OCI-LY3 (cell line): ENCODE measurements at regions not wholly inside any gene's neighbourhood (a gene's known extent, or its start where the extent isn't known, plus 50 kb on each side); places are given as distances from the start of the nearest gene placed in this dataset.

Source experiments
- H2AFZ ChIP-seq: fragments of 200-600, 300-600 bp; shearing (Covaris generic); 2 replicates; pipeline ENCODE4 v1.6.0; 2014; ENCODE audit warnings: antibody characterized with exemption, low read depth, low read length
- H3K27ac ChIP-seq: fragments of 200-600, 300-600 bp; sonication (generic); 2 replicates; pipeline ENCODE4 v1.5.1; 2014; ENCODE audit warnings: mild to moderate bottlenecking, low read length, moderate library complexity, mixed read lengths
- H3K27me3 ChIP-seq: fragments of 200-600, 300-600 bp; sonication (generic); 2 replicates; pipeline ENCODE4 v1.6.1; 2014; ENCODE audit warnings: low read depth, low read length, mixed read lengths
- H3K36me3 ChIP-seq: fragments of 200-600, 300-600 bp; sonication (generic); replicated peaks from 2 replicates; pipeline ENCODE3; 2014; ENCODE audit warnings: low read depth, low read length, mixed read lengths
- H3K4me1 ChIP-seq: fragments of 300-600, 200-600 bp; sonication (generic); 2 replicates; pipeline ENCODE4 v1.6.1; 2014; ENCODE audit warnings: low read length, mixed read lengths
- H3K4me2 ChIP-seq: fragments of 200-600, 300-600 bp; sonication (generic); 2 replicates; pipeline ENCODE4 v1.6.1; 2014; ENCODE audit warnings: low read length, mixed read lengths
- H3K4me3 ChIP-seq: fragments of 300-600, 200-600 bp; sonication (generic); 2 replicates; pipeline ENCODE4 v1.5.1; 2014; ENCODE audit warnings: antibody characterized with exemption, mild to moderate bottlenecking, low read length, moderate library complexity
- H3K79me2 ChIP-seq: fragments of 300-600, 200-600 bp; shearing (Covaris generic); 2 replicates; pipeline ENCODE4 v1.6.1; 2014; ENCODE audit warnings: mild to moderate bottlenecking, low read length, mixed read lengths
- H3K9ac ChIP-seq: fragments of 300-600, 200-600 bp; shearing (Covaris generic); 2 replicates; pipeline ENCODE4 v1.6.0; 2014; ENCODE audit warnings: mild to moderate bottlenecking, low read length, moderate library complexity
- H3K9me3 ChIP-seq: fragments of 200-600, 300-600 bp; shearing (Covaris generic); 2 replicates; pipeline ENCODE4 v1.6.1; 2014; ENCODE audit warnings: low read length, mixed read lengths; ENCODE audit not compliant: insufficient read depth
- H4K20me1 ChIP-seq: fragments of 200-600, 300-600 bp; sonication (generic); 2 replicates; pipeline ENCODE4 v1.6.1; 2016; ENCODE audit warnings: low read length, mixed read lengths; ENCODE audit not compliant: insufficient read depth
- EZH2phosphoT487 ChIP-seq: fragments of 200-600 bp; shearing (Covaris generic); IDR thresholded peaks from 2 replicates; pipeline ENCODE4 v1.6.1; 2018; ENCODE audit warnings: antibody characterized with exemption, mixed run types, low read depth
- TF ChIP-seq, protein P1 (sequence below): fragments of 200-600, 300-600 bp; sonication (generic); IDR thresholded peaks from 2 replicates; pipeline ENCODE4 v1.5.1; 2014; ENCODE audit warnings: antibody characterized with exemption, low read length, low read depth

DNA sequence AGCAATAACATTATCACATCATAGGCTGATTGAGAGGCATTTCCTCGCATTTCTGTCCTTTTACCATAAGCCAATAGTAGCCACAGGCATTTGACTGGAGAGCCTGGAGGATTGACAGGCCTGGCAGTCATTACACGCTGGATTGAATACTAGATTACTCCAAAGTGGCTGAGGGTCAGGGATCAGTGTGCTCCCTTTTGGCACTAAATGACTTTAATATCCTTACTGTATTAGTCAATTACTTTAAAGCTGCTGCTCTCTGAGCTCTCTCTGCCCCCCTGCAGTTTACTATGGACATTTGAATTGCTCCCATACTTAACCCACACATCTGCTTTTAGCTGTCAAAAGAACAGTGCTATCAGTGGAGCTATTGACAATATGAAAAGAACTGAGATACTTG, 302.0 kb downstream of the TFEC start:
- Histone ChIP-seq H3K9ac (no peak overlapping the region), H2AFZ (no peak overlapping the region), H4K20me1 (no peaks in the 10 kb centered on the region), H3K4me2 (no peak overlapping the region), H3K9me3 (no peaks in the 10 kb centered on the region), H3K4me3 (no peak overlapping the region), H3K4me1 (no peaks in the 10 kb centered on the region), H3K27ac (no peak overlapping the region), H3K36me3 (no peaks in the 10 kb centered on the region), H3K27me3 (no peaks in the 10 kb centered on the region), H3K79me2 (no peaks in the 10 kb centered on the region)
- TF ChIP-seq, protein P1, sequence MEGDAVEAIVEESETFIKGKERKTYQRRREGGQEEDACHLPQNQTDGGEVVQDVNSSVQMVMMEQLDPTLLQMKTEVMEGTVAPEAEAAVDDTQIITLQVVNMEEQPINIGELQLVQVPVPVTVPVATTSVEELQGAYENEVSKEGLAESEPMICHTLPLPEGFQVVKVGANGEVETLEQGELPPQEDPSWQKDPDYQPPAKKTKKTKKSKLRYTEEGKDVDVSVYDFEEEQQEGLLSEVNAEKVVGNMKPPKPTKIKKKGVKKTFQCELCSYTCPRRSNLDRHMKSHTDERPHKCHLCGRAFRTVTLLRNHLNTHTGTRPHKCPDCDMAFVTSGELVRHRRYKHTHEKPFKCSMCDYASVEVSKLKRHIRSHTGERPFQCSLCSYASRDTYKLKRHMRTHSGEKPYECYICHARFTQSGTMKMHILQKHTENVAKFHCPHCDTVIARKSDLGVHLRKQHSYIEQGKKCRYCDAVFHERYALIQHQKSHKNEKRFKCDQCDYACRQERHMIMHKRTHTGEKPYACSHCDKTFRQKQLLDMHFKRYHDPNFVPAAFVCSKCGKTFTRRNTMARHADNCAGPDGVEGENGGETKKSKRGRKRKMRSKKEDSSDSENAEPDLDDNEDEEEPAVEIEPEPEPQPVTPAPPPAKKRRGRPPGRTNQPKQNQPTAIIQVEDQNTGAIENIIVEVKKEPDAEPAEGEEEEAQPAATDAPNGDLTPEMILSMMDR = no peak

DNA sequence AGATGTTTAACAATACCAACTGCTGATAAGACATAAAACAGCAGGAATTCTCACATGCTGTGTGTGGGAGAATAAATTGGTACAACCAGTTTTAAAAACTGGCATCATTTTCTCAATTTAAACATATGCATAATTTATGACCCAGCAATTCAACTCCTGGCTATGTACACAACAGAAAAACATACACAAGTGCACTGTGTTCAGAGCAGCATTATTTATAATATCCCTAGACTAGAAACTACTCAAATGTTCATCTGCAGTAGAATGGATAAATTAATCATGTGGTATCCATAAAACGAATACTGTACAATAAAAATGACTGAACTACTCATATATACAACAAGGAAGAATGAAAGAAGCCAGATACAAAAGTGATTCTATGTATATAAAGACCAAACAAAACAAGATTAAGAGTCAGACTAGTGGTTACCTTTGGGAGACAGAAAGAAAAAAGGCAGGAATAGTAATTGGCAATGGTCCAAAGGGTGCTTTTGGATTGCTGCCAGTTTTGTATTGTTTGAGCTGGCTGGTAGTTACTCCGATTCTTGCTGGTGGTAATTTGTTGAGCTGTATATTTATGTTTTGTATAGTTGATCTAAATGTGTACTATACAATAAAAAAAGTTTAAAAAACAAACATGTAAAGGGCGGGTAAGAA, 306.0 kb downstream of the TFEC start:
- H3K9ac ChIP-seq = no peak overlapping the region
- H3K36me3 ChIP-seq = no peaks in the 10 kb centered on the region
- no peak overlapping the region for H3K4me2 ChIP-seq
- no peaks in the 10 kb centered on the region for H3K27me3 ChIP-seq
- H3K4me3 ChIP-seq = no peak overlapping the region
- no peak overlapping the region for H2AFZ ChIP-seq
- H4K20me1 ChIP-seq = no peaks in the 10 kb centered on the region
- TF ChIP-seq, protein P1 = no peak
- TF ChIP-seq EZH2phosphoT487 = no peak
- no peaks in the 10 kb centered on the region for H3K9me3 ChIP-seq
- no peak overlapping the region for H3K27ac ChIP-seq
- H3K4me1 ChIP-seq = peaks cover 6% of the 10 kb centered on the region; the same call in 1 of the 2 replicates
- no peaks in the 10 kb centered on the region for H3K79me2 ChIP-seq

DNA sequence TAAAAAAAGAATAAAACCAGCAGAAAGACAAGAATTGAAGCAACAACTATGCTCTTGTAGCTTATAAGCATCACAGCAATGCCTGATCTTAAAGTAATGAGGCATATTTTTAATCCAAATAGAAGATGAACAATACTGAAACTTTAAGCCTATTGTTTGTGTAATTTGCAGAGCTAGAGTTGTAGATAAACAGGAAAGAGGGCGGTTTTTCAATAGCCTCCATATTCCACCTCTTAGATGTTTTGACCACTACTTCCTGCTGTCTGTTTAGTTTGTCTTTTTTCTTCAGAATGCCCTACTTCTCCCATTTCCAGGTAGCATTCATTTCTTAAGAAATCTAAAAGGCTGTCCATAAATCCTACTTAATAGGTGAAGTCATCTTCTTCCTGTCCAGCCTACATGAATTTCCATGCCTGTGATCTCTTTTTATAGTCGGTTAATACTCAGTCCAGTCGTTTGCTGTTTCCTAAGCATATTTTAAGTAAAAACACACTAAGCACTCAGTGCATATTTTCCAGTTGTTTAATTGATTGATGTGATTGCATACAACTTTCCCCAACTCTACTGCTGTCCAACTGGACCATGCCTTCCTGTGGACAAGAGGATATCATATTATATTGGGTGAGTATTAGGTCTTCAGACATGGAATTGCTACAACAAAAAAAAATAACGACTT, 308.1 kb downstream of the TFEC start:
- Histone ChIP-seq H3K27me3 (no peaks in the 10 kb centered on the region), H3K4me3 (no peak overlapping the region), H3K4me2 (no peak overlapping the region), H3K27ac (no peak overlapping the region), H2AFZ (peak overlapping the region; percentile 39; the same call in 1 of the 2 replicates), H3K79me2 (no peaks in the 10 kb centered on the region), H3K4me1 (peaks cover 6% of the 10 kb centered on the region; the same call in 1 of the 2 replicates), H3K36me3 (no peaks in the 10 kb centered on the region), H4K20me1 (no peaks in the 10 kb centered on the region), H3K9me3 (no peaks in the 10 kb centered on the region), H3K9ac (no peak overlapping the region)
- TF ChIP-seq, protein P1 = no peak
- no peak for TF ChIP-seq EZH2phosphoT487

DNA sequence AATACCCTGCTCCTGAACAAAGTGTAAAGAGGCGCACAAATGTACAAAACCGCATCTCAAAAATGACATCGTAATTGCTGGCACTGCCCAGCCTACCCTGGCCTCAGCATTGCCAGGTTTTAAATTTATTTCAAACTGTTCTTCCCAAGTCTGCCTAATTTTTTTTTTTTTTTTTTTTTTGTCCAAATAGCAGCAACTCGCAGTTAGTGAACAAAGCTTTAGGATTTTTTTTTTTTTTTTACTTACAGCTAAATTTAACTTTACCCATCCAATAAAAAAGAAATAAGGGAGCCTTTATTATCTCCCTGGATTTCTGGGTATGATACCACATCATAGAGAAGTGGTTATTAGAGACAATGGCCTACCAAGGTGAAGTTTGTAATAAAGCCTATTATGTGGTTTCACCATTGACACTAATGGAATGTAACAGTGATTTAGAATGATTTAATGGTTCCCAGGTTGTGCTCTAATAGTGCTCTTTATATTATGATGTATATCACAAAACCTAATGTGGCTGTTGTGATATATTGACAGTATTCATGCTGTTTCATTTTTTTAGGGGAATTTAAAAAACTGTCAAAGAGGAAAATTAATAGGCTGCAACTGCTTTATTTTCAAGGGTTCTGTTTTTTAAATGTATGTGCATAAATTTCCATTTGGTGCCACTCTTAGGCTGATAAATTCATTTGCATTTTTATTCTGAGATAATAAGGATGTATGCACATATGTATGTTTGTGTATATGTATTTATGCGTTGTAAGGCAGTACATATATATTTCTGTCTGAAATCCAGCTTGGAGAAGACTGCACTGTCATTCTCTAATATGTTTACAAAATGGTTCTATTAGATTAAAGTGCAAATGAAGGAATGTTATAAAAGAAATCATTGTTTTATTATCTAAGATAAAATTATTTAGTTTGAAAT, 309.0 kb downstream of the TFEC start:
- H3K27ac ChIP-seq = no peak overlapping the region
- H2AFZ ChIP-seq = no peak overlapping the region
- no peak for TF ChIP-seq EZH2phosphoT487
- TF ChIP-seq, protein P1 = no peak
- no peak overlapping the region for H3K9ac ChIP-seq
- peaks cover 6% of the 10 kb centered on the region; the same call in 1 of the 2 replicates for H3K4me1 ChIP-seq
- no peak overlapping the region for H3K4me3 ChIP-seq
- no peaks in the 10 kb centered on the region for H3K27me3 ChIP-seq
- no peak overlapping the region for H3K4me2 ChIP-seq
- H3K36me3 ChIP-seq = no peaks in the 10 kb centered on the region
- H3K9me3 ChIP-seq = no peaks in the 10 kb centered on the region
- no peaks in the 10 kb centered on the region for H4K20me1 ChIP-seq
- no peaks in the 10 kb centered on the region for H3K79me2 ChIP-seq
